ENCODE measurements at regions not wholly inside any gene's neighbourhood (a gene's known extent, or its start where the extent isn't known, plus 50 kb on each side); places are given as distances from the start of the nearest gene placed in this dataset.

- no peak for TF ChIP-seq CTCF (IDR thresholded peaks at IDR 0.05)
- intact Hi-C loops (cut with micrococcal nuclease) = no loop called here
- no peaks in the 10 kb centered on the region for H3K36me3 Mint-ChIP-seq (ENCODE audit: low read depth)
- no peak overlapping the region for H3K4me3 Mint-ChIP-seq
- no peaks in the 10 kb centered on the region for H3K27me3 Mint-ChIP-seq
- H3K9me3 Mint-ChIP-seq = peaks cover 2% of the 10 kb centered on the region
- ChIA-PET CTCF (no interaction called here), POLR2A (no interaction called here)
- no peak for DNase-seq
- H3K4me1 Mint-ChIP-seq (ENCODE audit: low read depth) = peaks cover 2% of the 10 kb centered on the region
- no peak for ATAC-seq
- no peak overlapping the region for H3K27ac Mint-ChIP-seq
These were observed 415.7 kb downstream of the ZNF608 start for GRCh38 chr5:124330595-124331220.

- Mint-ChIP-seq H3K9me3 (peaks cover 2% of the 10 kb centered on the region), H3K27ac (no peak overlapping the region), H3K27me3 (no peaks in the 10 kb centered on the region), H3K4me3 (no peak overlapping the region), H3K36me3 (ENCODE audit: low read depth) (no peaks in the 10 kb centered on the region), H3K4me1 (ENCODE audit: low read depth) (peaks cover 2% of the 10 kb centered on the region)
- no peak for TF ChIP-seq CTCF (IDR thresholded peaks at IDR 0.05)
- DNase-seq = no peak
- no peak for ATAC-seq
- ChIA-PET POLR2A (no interaction called here), CTCF (no interaction called here)
- intact Hi-C loops (cut with micrococcal nuclease) = no loop called here
These were observed 418.2 kb downstream of the ZNF608 start for GRCh38 chr5:124328201-124328600.

- ATAC-seq (no peak), DNase-seq (no peak)
- Mint-ChIP-seq H3K36me3 (ENCODE audit: low read depth) (no peaks in the 10 kb centered on the region), H3K27me3 (no peaks in the 10 kb centered on the region), H3K27ac (no peak overlapping the region), H3K4me1 (ENCODE audit: low read depth) (no peaks in the 10 kb centered on the region), H3K4me3 (no peak overlapping the region), H3K9me3 (no peaks in the 10 kb centered on the region)
- ChIA-PET CTCF (no interaction called here), POLR2A (no interaction called here)
- intact Hi-C loops (cut with micrococcal nuclease) = no loop called here
- TF ChIP-seq CTCF (IDR thresholded peaks at IDR 0.05) = no peak
These were observed 427.8 kb downstream of the ZNF608 start for GRCh38 chr5:124318661-124319060.

GRCh38 chr5:124317451-124317850 lies 429.0 kb downstream of the ZNF608 start:
- Mint-ChIP-seq H3K4me3 (no peak overlapping the region), H3K4me1 (ENCODE audit: low read depth) (no peaks in the 10 kb centered on the region)
- intact Hi-C loops (cut with micrococcal nuclease) = no loop called here

More at GRCh38 chr5:124317451-124317850, 429.0 kb downstream of the ZNF608 start:
- no peak for ATAC-seq
- no peak for TF ChIP-seq CTCF (IDR thresholded peaks at IDR 0.05)
- CTCF ChIA-PET = no interaction called here
- Mint-ChIP-seq H3K27ac (no peak overlapping the region), H3K36me3 (ENCODE audit: low read depth) (no peaks in the 10 kb centered on the region), H3K9me3 (no peaks in the 10 kb centered on the region), H3K27me3 (no peaks in the 10 kb centered on the region)
- POLR2A ChIA-PET = no interaction called here
- DNase-seq = no peak
